ENCODE measurements at regions not wholly inside any gene's neighbourhood (a gene's known extent, or its start where the extent isn't known, plus 50 kb on each side); places are given as distances from the start of the nearest gene placed in this dataset.

GRCh38 chr5:142475102-142475513 lies 150.3 kb upstream of the SPRY4 start:
- DNase-seq (ENCODE audit: low read depth in 2 of 2) = no peak

- no peak for DNase-seq (ENCODE audit: low read depth in 2 of 2)
Observed at GRCh38 chr5:142474431-142475094, 149.7 kb upstream of the SPRY4 start.

GRCh38 chr5:142473038-142473437 lies 148.2 kb upstream of the SPRY4 start:
- DNase-seq (ENCODE audit: low read depth in 2 of 2) = no peak

- DNase-seq (ENCODE audit: low read depth in 2 of 2) = peak; percentile 39 to 47
Observed at GRCh38 chr5:142472306-142472951, 147.6 kb upstream of the SPRY4 start.

DNA sequence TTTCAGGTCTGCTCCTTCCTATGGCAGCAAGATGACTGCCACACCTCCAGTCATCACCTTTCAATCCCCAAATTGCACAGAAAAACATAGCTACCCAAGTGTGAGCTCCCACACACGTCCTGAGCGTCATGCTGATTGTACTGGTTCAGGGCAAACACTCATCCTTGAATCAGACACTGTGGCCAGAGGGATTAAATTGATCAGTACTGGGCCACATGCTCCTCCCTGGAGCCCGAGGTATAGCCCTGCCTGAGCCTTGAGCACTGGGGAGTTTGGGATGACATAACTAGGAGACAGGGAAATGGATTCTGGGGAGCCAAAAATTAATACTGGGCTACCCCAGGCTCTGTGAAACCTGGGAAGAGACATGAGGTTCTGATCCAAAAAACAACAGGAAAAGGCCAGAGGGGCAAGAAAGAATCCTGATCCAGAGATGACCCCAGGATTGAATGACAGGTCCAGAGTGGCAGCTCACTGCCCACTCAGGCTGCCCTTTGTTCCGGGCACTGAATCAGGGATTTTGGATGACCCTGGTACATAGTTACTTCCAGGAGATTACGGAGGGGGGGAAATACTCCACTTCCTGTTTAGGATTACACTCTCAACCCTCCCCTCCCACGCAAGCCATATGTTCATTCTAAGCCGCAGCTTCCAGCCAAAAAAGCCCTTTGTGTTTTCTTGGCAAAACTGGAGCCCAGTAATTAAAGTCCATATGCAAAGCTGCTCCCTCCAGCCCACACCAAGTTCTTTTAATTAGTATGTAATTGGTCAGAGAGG lies 141.6 kb upstream of the SPRY4 start:
- peak in 1 of 2 donors; percentile 9 for DNase-seq (ENCODE audit: low read depth in 2 of 2)

DNA sequence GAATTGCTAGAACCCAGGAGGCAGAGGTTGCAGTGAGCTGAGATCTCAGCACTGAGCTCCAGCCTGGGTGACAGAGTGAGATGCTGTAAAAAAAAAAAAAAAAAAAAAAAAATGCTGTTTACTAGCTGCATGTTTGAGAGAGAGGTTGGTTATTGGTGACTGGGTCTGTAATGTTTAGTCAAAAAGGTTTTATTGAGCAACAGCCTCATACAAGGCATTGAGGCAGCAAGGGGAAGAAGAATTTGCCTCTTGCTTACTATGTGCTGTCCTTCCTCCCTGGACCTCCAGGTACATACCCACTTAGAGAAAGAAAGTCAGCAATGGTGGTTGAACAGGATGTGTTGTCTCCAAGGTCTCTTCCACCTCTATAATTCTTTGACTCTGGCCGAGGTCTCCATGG lies 140.7 kb upstream of the SPRY4 start:
- no peak for DNase-seq (ENCODE audit: low read depth in 2 of 2)

- DNase-seq (ENCODE audit: low read depth in 2 of 2) = no peak
Observed at GRCh38 chr5:142463904-142464303, 139.1 kb upstream of the SPRY4 start.

GRCh38 chr5:142461028-142461590 lies 136.3 kb upstream of the SPRY4 start:
- no peak for DNase-seq (ENCODE audit: low read depth in 2 of 2)

DNA sequence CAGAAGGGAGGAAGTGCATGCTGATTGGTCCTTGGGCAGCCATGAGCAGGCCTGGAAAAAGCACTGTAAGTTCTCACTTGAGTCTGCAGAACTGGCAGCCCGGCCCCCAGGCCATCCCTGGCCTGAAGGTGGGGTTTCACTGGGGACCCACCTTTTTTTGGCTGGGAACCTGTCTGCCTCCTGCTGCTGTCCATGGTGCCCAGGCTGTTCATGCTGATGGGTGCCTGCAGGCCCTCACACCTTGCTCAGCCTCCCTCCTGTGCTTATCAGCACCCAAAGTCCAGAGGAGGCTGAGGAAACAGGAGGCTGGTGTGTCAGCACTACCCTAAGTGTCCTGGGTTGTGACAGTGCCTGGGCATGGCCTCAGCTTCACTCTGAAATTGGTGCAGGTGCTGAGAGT lies 134.4 kb upstream of the SPRY4 start:
- DNase-seq (ENCODE audit: low read depth in 2 of 2) = no peak

- no peak for DNase-seq (ENCODE audit: low read depth in 2 of 2)
Observed at GRCh38 chr5:142455856-142456255, 131.0 kb upstream of the SPRY4 start.

DNA sequence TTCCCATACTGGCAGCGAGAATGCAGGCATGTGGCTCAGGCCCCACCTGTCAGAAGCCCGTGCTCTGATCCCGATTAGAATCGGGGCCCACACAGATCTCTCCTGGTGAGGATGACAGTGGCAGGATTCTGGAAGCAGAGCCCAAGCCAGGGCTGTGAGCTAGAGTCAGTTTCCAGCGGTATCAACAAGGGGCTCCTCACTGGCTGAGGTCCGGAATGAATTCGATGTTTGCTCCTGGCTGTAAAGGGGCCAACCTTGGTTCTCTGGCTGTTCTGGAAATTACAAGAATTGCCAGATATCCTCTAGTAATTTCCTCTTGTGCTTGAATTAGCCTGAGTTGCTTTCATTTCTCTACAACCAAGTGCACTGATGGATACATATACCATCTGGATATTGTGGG lies 129.1 kb upstream of the SPRY4 start:
- DNase-seq (ENCODE audit: low read depth in 2 of 2) = no peak

DNA sequence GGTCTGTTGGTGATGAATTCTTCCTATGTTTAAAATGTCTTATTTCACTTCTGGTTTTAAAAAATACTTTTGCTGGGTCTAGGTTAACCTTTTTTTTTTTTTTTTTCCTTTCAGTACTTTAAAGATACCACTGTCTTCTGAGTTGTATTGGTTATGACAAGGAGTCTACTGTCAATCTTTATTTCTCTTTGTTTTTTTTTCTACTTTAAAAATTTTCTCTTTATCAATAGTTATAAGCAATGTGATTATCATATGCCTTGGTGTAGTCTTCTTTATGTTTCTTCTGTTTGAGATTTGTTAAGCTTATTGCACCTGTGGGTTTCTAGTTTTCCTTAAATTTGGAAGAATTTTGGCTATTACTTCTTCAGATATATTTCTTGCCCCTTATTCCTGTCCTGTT lies 125.6 kb upstream of the SPRY4 start:
- DNase-seq (ENCODE audit: low read depth in 2 of 2) = no peak

DNA sequence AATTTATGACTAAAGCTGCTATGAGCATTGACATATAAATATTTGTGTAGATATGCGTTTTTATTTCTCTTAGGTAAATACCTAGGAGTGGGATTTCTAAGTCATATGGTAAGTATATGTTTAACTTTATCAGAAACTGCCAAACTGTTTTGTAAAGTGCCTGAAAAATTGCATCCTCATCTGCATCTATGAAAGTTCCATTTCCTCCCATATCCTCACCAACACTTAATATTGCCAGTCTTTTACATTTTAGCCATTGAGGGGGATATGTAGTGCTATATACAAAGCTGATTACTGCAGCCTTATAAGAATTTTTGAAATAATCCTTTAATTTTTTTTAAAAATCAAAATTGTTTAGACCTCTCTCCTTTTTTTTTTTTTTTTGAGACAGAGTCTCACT lies 123.1 kb upstream of the SPRY4 start:
- no peak for DNase-seq (ENCODE audit: low read depth in 2 of 2)

GRCh38 chr5:142446960-142447279 lies 122.1 kb upstream of the SPRY4 start:
- no peak for DNase-seq (ENCODE audit: low read depth in 2 of 2)

DNA sequence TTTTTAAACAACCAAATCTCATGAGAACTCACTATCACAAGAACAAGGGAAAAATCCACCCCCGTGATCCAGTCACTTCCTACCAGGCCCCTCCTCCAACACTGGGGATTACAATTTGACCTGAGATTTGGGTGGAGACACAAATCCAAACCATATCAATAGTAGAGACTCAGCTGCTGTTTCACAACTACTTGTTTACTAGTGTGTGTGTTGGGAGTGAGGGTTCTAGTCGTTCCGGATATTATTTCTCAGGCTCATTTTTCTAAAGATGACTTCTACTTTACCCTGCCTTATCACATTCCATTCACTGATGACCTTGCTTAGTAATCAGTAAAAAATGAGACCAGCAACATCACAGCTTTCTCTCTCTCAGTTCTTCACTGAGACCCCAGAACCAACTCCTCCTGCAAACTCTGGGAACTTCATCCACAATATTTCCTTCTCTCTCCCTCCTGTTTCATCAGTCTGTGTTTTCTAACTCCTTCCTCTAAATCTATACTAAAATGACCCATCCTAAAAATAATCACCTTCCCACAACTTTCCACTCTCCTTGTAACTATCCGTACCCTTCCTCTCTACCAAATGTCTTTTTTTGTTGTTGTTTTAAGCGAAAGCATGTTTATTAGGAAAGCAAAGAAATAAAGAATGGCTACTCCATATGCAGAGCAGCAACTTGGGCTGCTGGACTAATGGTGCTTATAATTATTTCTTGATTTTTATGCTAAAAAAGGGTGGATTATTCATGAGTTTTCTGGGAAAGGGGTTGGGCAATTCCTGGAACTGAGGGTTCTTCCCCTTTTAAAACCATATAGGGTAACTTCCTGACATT lies 121.5 kb upstream of the SPRY4 start:
- DNase-seq (ENCODE audit: low read depth in 2 of 2) = no peak

GRCh38 chr5:142445266-142445665 lies 120.4 kb upstream of the SPRY4 start:
- no peak for DNase-seq (ENCODE audit: low read depth in 2 of 2)

- no peak for DNase-seq (ENCODE audit: low read depth in 2 of 2)
Observed at GRCh38 chr5:142441616-142442015, 116.8 kb upstream of the SPRY4 start.

DNA sequence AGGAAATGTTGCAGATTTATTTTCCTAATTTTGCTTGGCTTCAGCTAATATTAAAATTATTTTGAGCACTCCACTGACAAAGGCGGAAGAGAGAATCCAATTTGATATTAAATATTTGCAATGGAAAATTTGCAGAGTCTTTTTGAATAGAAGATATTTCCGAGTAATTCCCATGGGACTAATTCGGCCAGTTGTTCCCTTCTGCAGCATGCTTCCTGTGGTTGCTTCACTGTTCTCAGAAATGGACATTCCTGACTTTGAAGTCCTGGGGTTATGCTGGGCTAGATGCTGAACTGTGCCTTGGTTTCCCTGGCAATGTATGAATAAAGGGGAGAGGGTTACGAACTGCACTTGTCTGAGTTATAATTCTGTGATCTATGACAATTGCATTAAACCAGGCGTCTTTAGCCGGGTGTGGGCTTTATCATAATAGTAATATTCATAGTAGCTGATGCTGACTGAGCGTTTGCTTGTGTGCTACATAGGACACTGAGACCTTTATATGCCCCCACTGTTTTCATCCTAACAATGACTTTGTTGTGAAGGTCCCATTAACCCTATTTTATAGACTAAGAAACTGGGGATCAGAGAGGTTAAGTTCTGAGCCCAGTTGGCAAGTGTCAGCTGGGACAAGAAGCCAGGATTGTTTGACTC lies 114.5 kb upstream of the SPRY4 start:
- no peak for DNase-seq (ENCODE audit: low read depth in 2 of 2)

DNA sequence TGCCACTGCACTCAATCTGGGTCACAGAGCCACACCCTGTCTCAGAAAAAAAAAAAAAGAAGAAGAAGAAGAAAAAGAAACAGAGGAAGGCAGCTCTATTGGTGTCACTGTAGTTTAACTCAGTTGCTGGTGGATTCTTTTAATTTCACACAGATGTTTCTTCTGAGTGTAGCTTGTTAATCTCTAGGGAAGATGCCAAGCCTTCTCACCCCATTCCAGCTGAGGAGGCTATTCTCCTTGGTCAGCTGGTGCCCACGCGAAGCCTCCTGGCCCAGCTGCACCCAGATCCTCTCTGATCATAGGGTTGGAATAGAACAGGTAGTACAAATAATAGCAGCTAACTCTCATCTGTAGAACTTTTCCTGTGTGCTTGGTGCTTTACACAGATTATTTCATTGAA lies 113.8 kb upstream of the SPRY4 start:
- DNase-seq (ENCODE audit: low read depth in 2 of 2) = no peak

DNA sequence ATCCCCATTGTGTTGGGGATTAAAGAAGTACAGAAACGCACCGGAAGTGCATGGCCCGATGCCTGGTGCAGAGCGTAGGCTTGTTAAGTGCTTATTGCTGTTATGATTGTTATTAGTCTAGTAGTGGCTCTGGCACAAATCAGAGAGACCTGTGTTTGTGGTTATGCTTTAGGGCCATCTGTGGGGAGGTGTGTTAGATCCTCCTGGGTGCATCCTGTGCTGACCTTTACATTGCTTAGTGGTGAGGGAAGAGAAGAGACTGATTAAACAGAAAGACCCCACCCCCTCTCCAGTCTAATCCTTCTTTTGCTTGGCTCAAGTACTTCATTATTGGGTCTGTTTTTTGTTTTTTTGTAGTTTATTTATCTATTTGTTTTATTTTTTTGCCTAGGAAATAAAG lies 112.7 kb upstream of the SPRY4 start:
- no peak for DNase-seq (ENCODE audit: low read depth in 2 of 2)

GRCh38 chr5:142435410-142436115 lies 110.7 kb upstream of the SPRY4 start:
- DNase-seq (ENCODE audit: low read depth in 2 of 2) = no peak
